GM23338 (cell line): ENCODE measurements at regions not wholly inside any gene's neighbourhood (a gene's known extent, or its start where the extent isn't known, plus 50 kb on each side); places are given as distances from the start of the nearest gene placed in this dataset.

Experiments used
- CREB1 ChIP-seq: fragments of 250-450 bp; sonication (Bioruptor Pico); IDR thresholded peaks from 2 replicates; pipeline ENCODE4 v1.5.0; 2020; ENCODE audit warnings: low read depth, mild to moderate bottlenecking, moderate library complexity
- CTCF ChIP-seq, 2 experiments: fragments of 200-600 bp in 1 of 2; sonication (generic) in 1 of 2; conservative IDR thresholded peaks; 2 replicates each; pipeline versions ENCODE4 v1.5.1 to v1.6.1; 2016 to 2017; ENCODE audit warnings: antibody characterized with exemption in 2 of 2, low read depth in 2 of 2, mild to moderate bottlenecking in 2 of 2, moderate library complexity in 1 of 2
- ETS1 ChIP-seq: IDR thresholded peaks from 2 replicates; pipeline ENCODE4 v1.6.1; 2016; ENCODE audit warnings: antibody characterized with exemption
- EZH2 ChIP-seq: fragments of 200-600 bp; sonication (generic); IDR thresholded peaks from one replicate; pipeline ENCODE4 v1.8.0; 2017; ENCODE audit warnings: antibody characterized with exemption, mild to moderate bottlenecking, low read depth; ENCODE audit not compliant: unreplicated experiment
- EZH2phosphoT487 ChIP-seq: fragments of 200-600 bp; sonication (generic); IDR thresholded peaks from one replicate; pipeline ENCODE4 v1.8.1; 2018; ENCODE audit warnings: antibody characterized with exemption; ENCODE audit not compliant: unreplicated experiment
- JUNB ChIP-seq: IDR thresholded peaks from one replicate; pipeline ENCODE4 v1.6.1; 2016; ENCODE audit warnings: antibody characterized with exemption; ENCODE audit not compliant: unreplicated experiment
- NANOG ChIP-seq: IDR thresholded peaks from 2 replicates; pipeline ENCODE4 v1.6.1; 2016; ENCODE audit warnings: antibody characterized with exemption, borderline replicate concordance
- POLR2AphosphoS5 ChIP-seq: IDR thresholded peaks from 2 replicates; pipeline ENCODE4 v1.6.1; 2016; ENCODE audit warnings: antibody characterized with exemption, low read depth
- REST ChIP-seq: IDR thresholded peaks from one replicate; pipeline ENCODE4 v1.6.1; 2018; ENCODE audit warnings: antibody characterized with exemption; ENCODE audit not compliant: unreplicated experiment
- STAT1 ChIP-seq: IDR thresholded peaks from one replicate; pipeline ENCODE4 v1.6.1; 2016; ENCODE audit warnings: antibody characterized with exemption; ENCODE audit not compliant: unreplicated experiment
- ZNF114 ChIP-seq: fragments of 250-450 bp; sonication (Bioruptor Pico); IDR thresholded peaks from 2 replicates; pipeline ENCODE4 v1.5.0; 2020; ENCODE audit warnings: mild to moderate bottlenecking, moderate library complexity
- ZNF331 ChIP-seq: fragments of 250-450 bp; sonication (Bioruptor Pico); IDR thresholded peaks from 2 replicates; pipeline ENCODE4 v1.5.0; 2020; ENCODE audit warnings: low read depth, mild to moderate bottlenecking, moderate library complexity
- ZNF462 ChIP-seq: fragments of 250-450 bp; sonication (Bioruptor Pico); IDR thresholded peaks from 2 replicates; pipeline ENCODE4 v1.5.0; 2020; ENCODE audit warnings: mild to moderate bottlenecking, moderate library complexity

GRCh38 chr12:20142316-20142715 is 226.0 kb upstream of the PDE3A start:
- TF ChIP-seq CTCF (conservative IDR thresholded peaks at IDR 0.05; ENCODE audit: low read depth in 2 of 2): no peak
- no peak for TF ChIP-seq JUNB
- TF ChIP-seq STAT1: no peak
- no peak for TF ChIP-seq REST
- no peak for TF ChIP-seq EZH2phosphoT487
- no peak for TF ChIP-seq POLR2AphosphoS5
- no peak for TF ChIP-seq EZH2
- no peak for TF ChIP-seq CREB1
- no peak for TF ChIP-seq ETS1
- no peak for TF ChIP-seq ZNF114 (CRISPR knock-in tag)
- no peak for TF ChIP-seq ZNF331
- no peak for TF ChIP-seq ZNF462 (CRISPR knock-in tag)
- TF ChIP-seq NANOG: no peak
